Omental fat pad (tissue), 3 donors: ENCODE measurements at regions not wholly inside any gene's neighbourhood (a gene's known extent, or its start where the extent isn't known, plus 50 kb on each side); places are given as distances from the start of the nearest gene placed in this dataset. TPM values are rescaled to one million over a fixed set of nuclear protein-coding genes. Genes with fewer than 3 reads are reported as not detected.

Experiments used
- ATAC-seq: fragments of 150-250 bp; one replicate; pipeline ENCODE4 v1.9.1; 2016; ENCODE audit warnings: mild to moderate bottlenecking, moderate library complexity; ENCODE audit not compliant: low FRiP score
- DNase-seq: peaks from one replicate; pipeline ENCODE4 v3.0.0-alpha.2; 2019; ENCODE audit warnings: low spot score
- small RNA-seq: library from RNA; depleted of rRNA; stranded (forward); fragments of <200 nt; gene quantifications from one replicate; pipeline ENCODE3, GENCODE V24; 2016
- TF ChIP-seq, protein P1 (sequence below), 3 donors: fragments of 450-650 bp; IDR thresholded peaks; one replicate each; pipeline ENCODE4 v1.5.1; 2016 to 2017; ENCODE audit warnings: antibody characterized with exemption in 3 of 3, mild to moderate bottlenecking in 3 of 3, moderate library complexity in 2 of 3

DNA sequence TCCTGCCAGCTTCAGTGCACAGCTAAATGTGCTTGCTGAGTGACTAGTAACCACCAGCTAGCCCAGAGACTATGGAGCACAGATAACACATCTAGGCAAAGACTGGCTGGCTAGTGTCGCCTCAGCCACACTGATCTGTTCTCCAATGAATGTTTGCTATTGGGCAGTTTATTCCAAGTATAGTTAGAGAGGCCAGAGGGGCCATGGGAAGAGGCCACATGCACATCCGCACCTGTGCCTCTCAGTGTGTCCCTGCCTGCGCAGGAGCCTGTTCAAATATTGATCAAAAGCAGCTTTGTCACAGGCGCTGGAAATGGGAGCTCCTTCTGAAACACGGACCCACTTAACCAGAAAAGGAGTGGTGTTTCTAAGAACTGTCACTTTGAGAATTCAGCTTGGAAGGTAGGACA is 51.3 kb upstream of the ATP1A1 start:
- DNase-seq (no peak), ATAC-seq (no peak)
- TF ChIP-seq, protein P1, sequence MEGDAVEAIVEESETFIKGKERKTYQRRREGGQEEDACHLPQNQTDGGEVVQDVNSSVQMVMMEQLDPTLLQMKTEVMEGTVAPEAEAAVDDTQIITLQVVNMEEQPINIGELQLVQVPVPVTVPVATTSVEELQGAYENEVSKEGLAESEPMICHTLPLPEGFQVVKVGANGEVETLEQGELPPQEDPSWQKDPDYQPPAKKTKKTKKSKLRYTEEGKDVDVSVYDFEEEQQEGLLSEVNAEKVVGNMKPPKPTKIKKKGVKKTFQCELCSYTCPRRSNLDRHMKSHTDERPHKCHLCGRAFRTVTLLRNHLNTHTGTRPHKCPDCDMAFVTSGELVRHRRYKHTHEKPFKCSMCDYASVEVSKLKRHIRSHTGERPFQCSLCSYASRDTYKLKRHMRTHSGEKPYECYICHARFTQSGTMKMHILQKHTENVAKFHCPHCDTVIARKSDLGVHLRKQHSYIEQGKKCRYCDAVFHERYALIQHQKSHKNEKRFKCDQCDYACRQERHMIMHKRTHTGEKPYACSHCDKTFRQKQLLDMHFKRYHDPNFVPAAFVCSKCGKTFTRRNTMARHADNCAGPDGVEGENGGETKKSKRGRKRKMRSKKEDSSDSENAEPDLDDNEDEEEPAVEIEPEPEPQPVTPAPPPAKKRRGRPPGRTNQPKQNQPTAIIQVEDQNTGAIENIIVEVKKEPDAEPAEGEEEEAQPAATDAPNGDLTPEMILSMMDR (IDR thresholded peaks at IDR 0.05), result no peak

DNA sequence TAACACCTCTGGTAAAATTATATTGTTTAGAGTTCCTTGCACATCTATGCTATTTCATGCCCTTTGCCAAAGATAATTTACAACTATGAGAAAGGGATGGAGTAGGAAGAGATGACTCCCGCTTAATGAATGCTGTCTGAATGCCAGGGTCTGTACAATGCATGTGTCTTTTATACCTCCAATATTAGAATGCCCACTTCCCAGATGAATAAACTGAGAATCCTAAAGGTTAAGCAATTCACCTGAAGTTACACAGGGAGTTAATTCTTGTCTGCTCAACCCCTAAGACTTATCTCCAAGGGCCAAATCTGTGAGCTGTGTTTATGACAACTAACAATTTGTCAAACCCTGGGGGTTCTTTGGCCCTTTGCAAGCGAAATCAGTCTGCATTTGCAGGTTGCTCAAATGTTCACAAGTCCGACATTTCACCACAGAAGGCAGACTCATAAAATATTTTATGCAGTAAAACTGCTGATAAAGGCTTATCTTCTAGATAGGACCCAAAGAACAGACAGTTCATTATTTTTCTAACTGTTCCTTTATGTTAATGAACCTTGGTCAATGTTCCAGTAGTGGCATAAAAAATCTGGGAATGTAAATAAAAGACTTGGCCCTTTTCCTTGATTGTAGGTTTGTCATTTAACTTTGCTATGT is 50.2 kb upstream of the ATP1A1 start:
- no peak for ATAC-seq
- no peak for DNase-seq
- TF ChIP-seq, protein P1 (IDR thresholded peaks at IDR 0.05), result no peak

Small RNA genes lying in the stretch of these regions (small RNA-seq; reads per million reads assigned to genes)
- gene RF00012, result not detected
